HepG2 (cell line): ENCODE measurements at regions not wholly inside any gene's neighbourhood (a gene's known extent, or its start where the extent isn't known, plus 50 kb on each side); places are given as distances from the start of the nearest gene placed in this dataset.

Experiments
- ATAC-seq: fragments of 200-7000 bp; cut with Tn5 transposase; 3 replicates; pipeline ENCODE4 v1.9.1; 2020; ENCODE audit warnings: mild to moderate bottlenecking, moderate library complexity
- BruUV-seq: library from RNA; stranded (reverse); fragments of 400-500 nt; replicated peaks from 2 replicates; lab custom pipeline; 2021; lab: Mats Ljungman, UMichigan
- CTCF ChIA-PET: fragments of 300-600 bp; formaldehyde crosslinking; extraction: SDS; loops from one replicate; lab custom pipeline; 2021; ENCODE audit warnings: low total read pairs, inconsistent platforms, low intra/inter-chr PET ratio; lab: Yijun Ruan, JAX
- POLR2A ChIA-PET: fragments of 350-600 bp; sonication (Branson Sonifier 250); formaldehyde crosslinking; loops from one replicate; lab custom pipeline; 2020; ENCODE audit warnings: antibody characterized with exemption, inconsistent platforms; lab: Yijun Ruan, JAX
- DNase-seq: peaks from one replicate; pipeline ENCODE4 v3.0.0-alpha.2; 2015; ENCODE audit warnings: low spot score
- FAIRE-seq: peaks from 3 replicates; lab custom pipeline; 2011; peaks lifted over from hg19 to GRCh38; lab: Jason Lieb, UNC
- H2AFZ ChIP-seq: one replicate; pipeline ENCODE4 v1.6.1; 2011; ENCODE audit warnings: low read length, inconsistent platforms
- H3K27ac ChIP-seq: fragments of 300-600 bp; 3 replicates; pipeline ENCODE4 v1.8.0; 2011; ENCODE audit warnings: mixed run types, mild to moderate bottlenecking, mixed read lengths, low read length, inconsistent platforms; ENCODE audit not compliant: insufficient read depth; ENCODE audit errors: extremely low read length
- H3K27me3 ChIP-seq, 2 experiments: fragments of 200-600 bp in 1 of 2; 2 replicates in 1 of 2; 3 replicates in 1 of 2; pipeline versions ENCODE4 v1.6.0 to v1.8.0; 2011; ENCODE audit warnings: low read length in 2 of 2, mild to moderate bottlenecking in 2 of 2, moderate library complexity in 2 of 2, inconsistent platforms in 1 of 2; ENCODE audit not compliant: insufficient read depth in 2 of 2, control insufficient read depth in 1 of 2
- H3K36me3 ChIP-seq, 2 experiments: fragments of 200-600 bp in 1 of 2; replicated peaks in 1 of 2; 2 replicates in 1 of 2; 3 replicates in 1 of 2; pipeline versions ENCODE4 v1.5.1 to v1.8.0; 2011; ENCODE audit warnings: low read length in 2 of 2, inconsistent platforms in 1 of 2; ENCODE audit not compliant: insufficient read depth in 2 of 2, control insufficient read depth in 1 of 2
- H3K4me1 ChIP-seq: 2 replicates; pipeline ENCODE4 v1.5.1; 2012; ENCODE audit warnings: low read length, inconsistent platforms; ENCODE audit not compliant: insufficient read depth
- H3K4me2 ChIP-seq: 2 replicates; pipeline ENCODE4 v1.6.0; 2011; ENCODE audit warnings: low read depth, low read length, inconsistent platforms
- H3K4me3 ChIP-seq, 3 experiments: fragments of 200-600 bp in 1 of 3; sonication (generic), shearing (Covaris generic) in 1 of 3; replicated peaks in 1 of 3; 2 replicates each; pipeline ENCODE4 v1.5.1; 2011 to 2016; ENCODE audit warnings: low read length in 3 of 3, inconsistent platforms in 2 of 3, low read depth in 2 of 3, mild to moderate bottlenecking in 2 of 3, control low read depth in 1 of 3, mixed read lengths in 1 of 3; ENCODE audit not compliant: insufficient read depth in 1 of 3
- H3K79me2 ChIP-seq: one replicate; pipeline ENCODE4 v1.6.1; 2011; ENCODE audit warnings: low read length, inconsistent platforms; ENCODE audit not compliant: insufficient read depth
- H3K9ac ChIP-seq: 2 replicates; pipeline ENCODE4 v1.6.0; 2011; ENCODE audit warnings: mild to moderate bottlenecking, low read depth, low read length, inconsistent platforms; ENCODE audit not compliant: insufficient read depth
- H3K9me3 ChIP-seq: 2 replicates; pipeline ENCODE4 v1.5.1; 2012; ENCODE audit warnings: mild to moderate bottlenecking, low read length
- H4K20me1 ChIP-seq: 2 replicates; pipeline ENCODE4 v1.6.0; 2011; ENCODE audit warnings: inconsistent platforms, mild to moderate bottlenecking, low read length, moderate library complexity; ENCODE audit not compliant: insufficient read depth
- CERS6 ChIP-seq: sonication (generic); formaldehyde crosslinking; IDR thresholded peaks from 2 replicates; pipeline ENCODE4 v1.5.0; 2020; ENCODE audit warnings: missing genetic modification reagents
- EED ChIP-seq: sonication (generic); formaldehyde crosslinking; IDR thresholded peaks from 2 replicates; pipeline ENCODE4 v1.5.0; 2020; ENCODE audit warnings: mild to moderate bottlenecking, missing genetic modification reagents
- GLI4 ChIP-seq: sonication (generic); formaldehyde crosslinking; IDR thresholded peaks from 2 replicates; pipeline ENCODE4 v1.5.1; 2020; ENCODE audit warnings: missing genetic modification reagents, mild to moderate bottlenecking, moderate library complexity, borderline replicate concordance
- IRF9 ChIP-seq: sonication (generic); formaldehyde crosslinking; IDR thresholded peaks from 2 replicates; pipeline ENCODE4 v1.8.0; 2022; ENCODE audit warnings: missing genetic modification reagents, mild to moderate bottlenecking, borderline replicate concordance
- NR0B2 ChIP-seq: sonication (generic); formaldehyde crosslinking; IDR thresholded peaks from 2 replicates; pipeline ENCODE4 v1.4.0; 2020; ENCODE audit warnings: mild to moderate bottlenecking, missing genetic modification reagents
- SRY ChIP-seq: sonication (generic); formaldehyde crosslinking; IDR thresholded peaks from 2 replicates; pipeline ENCODE4 v1.8.0; 2022; ENCODE audit warnings: mild to moderate bottlenecking, missing genetic modification reagents
- ZBTB26 ChIP-seq: IDR thresholded peaks from 2 replicates; pipeline ENCODE4 v1.6.1; 2016; ENCODE audit warnings: missing compliant biosample characterization, missing genetic modification reagents, borderline replicate concordance
- ZBTB34 ChIP-seq: sonication (generic); formaldehyde crosslinking; IDR thresholded peaks from 2 replicates; pipeline ENCODE4 v1.8.0; 2022; ENCODE audit warnings: mild to moderate bottlenecking, missing genetic modification reagents
- ZNF275 ChIP-seq: sonication (generic); formaldehyde crosslinking; IDR thresholded peaks from 2 replicates; pipeline ENCODE4 v1.8.0; 2022; ENCODE audit warnings: missing genetic modification reagents, mild to moderate bottlenecking, inconsistent platforms, borderline replicate concordance
- ZNF549 ChIP-seq: sonication (generic); formaldehyde crosslinking; IDR thresholded peaks from 2 replicates; pipeline ENCODE4 v1.5.0; 2020; ENCODE audit warnings: missing genetic modification reagents
- ZNF790 ChIP-seq: sonication (generic); formaldehyde crosslinking; IDR thresholded peaks from 2 replicates; pipeline ENCODE4 v1.8.0; 2022; ENCODE audit warnings: missing genetic modification reagents, mild to moderate bottlenecking, borderline replicate concordance
- WGBS: methylation state at CpG from one replicate; pipeline ENCODE4 v1.1.6; 2017; ENCODE audit warnings: low lambda C conversion rate; 5-methylcytosine and 5-hydroxymethylcytosine counted together
- in situ Hi-C: cut with HindIII; loops from 2 replicates; pipeline ENCODE4 v1.10.0; 2017; ENCODE audit warnings: low pct_unique_long_range_greater_than_20kb; ENCODE audit not compliant: extremely low pct_ligation_motif_present
- intact Hi-C: fragments of 100-400 bp; cut with micrococcal nuclease; formaldehyde crosslinking; loops from one replicate; pipeline ENCODE4 v1.10.0; 2022; ENCODE audit not compliant: unreplicated experiment

- intact Hi-C loops, result no loop called here
- H3K9me3 ChIP-seq, result no peaks in the 10 kb centered on the region
- no peak overlapping the region for H3K9ac ChIP-seq
- no peaks in the 10 kb centered on the region for H3K4me1 ChIP-seq
- H3K79me2 ChIP-seq, result no peaks in the 10 kb centered on the region
- POLR2A ChIA-PET, result no interaction called here
- no peak for FAIRE-seq
- no peaks in the 10 kb centered on the region for H3K36me3 ChIP-seq
- in situ Hi-C loops, result no loop called here
- peaks cover 3 to 18% of the 10 kb centered on the region in 2 experiments; a peak in 3 of 5 replicates for H3K27me3 ChIP-seq
- WGBS, result 7% methylated on average over 6 of the region's 6 CpGs
- ATAC-seq, result no peak
- no peak for TF ChIP-seq EED (CRISPR knock-in tag)
- no peak for TF ChIP-seq ZBTB26 (CRISPR knock-in tag)
- TF ChIP-seq CERS6 (CRISPR knock-in tag), result no peak
- no peak for TF ChIP-seq ZNF549 (CRISPR knock-in tag)
- TF ChIP-seq GLI4 (CRISPR knock-in tag), result no peak
- TF ChIP-seq NR0B2 (CRISPR knock-in tag), result no peak
- TF ChIP-seq ZNF275 (CRISPR knock-in tag), result no peak
- TF ChIP-seq ZNF790, result no peak
- TF ChIP-seq SRY (CRISPR knock-in tag), result no peak
- TF ChIP-seq IRF9, result no peak
- TF ChIP-seq ZBTB34 (CRISPR knock-in tag), result no peak
- TF ChIP-seq, all 625 proteins: peak for 0
- H4K20me1 ChIP-seq, result no peaks in the 10 kb centered on the region
- H2AFZ ChIP-seq, result no peak overlapping the region
- H3K27ac ChIP-seq, result no peak overlapping the region
- CTCF ChIA-PET, result no interaction called here
- H3K4me3 ChIP-seq, result no peak overlapping the region
- no peak for DNase-seq
- H3K4me2 ChIP-seq, result no peak overlapping the region
- no TSS peak for BruUV-seq
These were observed 126.0 kb upstream of the GDF10 start for GRCh38 chr10:47173929-47174442.
